Activated CD8-positive, alpha-beta T cell treated with anti-CD3 and anti-CD28 coated beads for 36 hours (primary cell): ENCODE measurements at regions not wholly inside any gene's neighbourhood (a gene's known extent, or its start where the extent isn't known, plus 50 kb on each side); places are given as distances from the start of the nearest gene placed in this dataset.

Experiments
- ATAC-seq: fragments of 200-7000 bp; cut with Tn5 transposase; one replicate; pipeline ENCODE4 v1.10.0; 2021; ENCODE audit warnings: mild to moderate bottlenecking, moderate library complexity
- CTCF ChIA-PET: fragments of 350-600 bp; sonication (Branson Sonifier 250); formaldehyde crosslinking; loops from one replicate; lab custom pipeline; 2021; ENCODE audit warnings: antibody characterized with exemption; lab: Charles Lee
- POLR2A ChIA-PET: fragments of 350-600 bp; sonication (Branson Sonifier 250); formaldehyde crosslinking; loops from one replicate; lab custom pipeline; 2021; ENCODE audit warnings: antibody characterized with exemption; lab: Charles Lee
- DNase-seq: peaks from one replicate; pipeline ENCODE4 v3.0.0-alpha.2; 2020
- H3K27ac Mint-ChIP-seq: one replicate; pipeline ENCODE4 v1.8.0; 2021; ENCODE audit warnings: mild to moderate bottlenecking, mixed read lengths
- H3K27me3 Mint-ChIP-seq: one replicate; pipeline ENCODE4 v1.8.0; 2021; ENCODE audit warnings: mixed read lengths
- H3K36me3 Mint-ChIP-seq: one replicate; pipeline ENCODE4 v1.8.0; 2021; ENCODE audit warnings: low read depth, mixed read lengths
- H3K4me1 Mint-ChIP-seq: one replicate; pipeline ENCODE4 v1.8.0; 2021; ENCODE audit warnings: low read depth, mixed read lengths
- H3K4me3 Mint-ChIP-seq: one replicate; pipeline ENCODE4 v1.8.0; 2021; ENCODE audit warnings: mild to moderate bottlenecking, moderate library complexity, mixed read lengths
- H3K9me3 Mint-ChIP-seq: one replicate; pipeline ENCODE4 v1.8.0; 2021; ENCODE audit warnings: mixed read lengths
- intact Hi-C: fragments of 100-400 bp; cut with micrococcal nuclease; formaldehyde crosslinking; loops from one replicate; pipeline ENCODE4 v1.10.0; 2022
- TF ChIP-seq, protein P1 (sequence below): fragments of 200-600 bp; IDR thresholded peaks from one replicate; pipeline ENCODE4 v1.8.0; 2022; ENCODE audit warnings: antibody characterized with exemption, mild to moderate bottlenecking

DNA sequence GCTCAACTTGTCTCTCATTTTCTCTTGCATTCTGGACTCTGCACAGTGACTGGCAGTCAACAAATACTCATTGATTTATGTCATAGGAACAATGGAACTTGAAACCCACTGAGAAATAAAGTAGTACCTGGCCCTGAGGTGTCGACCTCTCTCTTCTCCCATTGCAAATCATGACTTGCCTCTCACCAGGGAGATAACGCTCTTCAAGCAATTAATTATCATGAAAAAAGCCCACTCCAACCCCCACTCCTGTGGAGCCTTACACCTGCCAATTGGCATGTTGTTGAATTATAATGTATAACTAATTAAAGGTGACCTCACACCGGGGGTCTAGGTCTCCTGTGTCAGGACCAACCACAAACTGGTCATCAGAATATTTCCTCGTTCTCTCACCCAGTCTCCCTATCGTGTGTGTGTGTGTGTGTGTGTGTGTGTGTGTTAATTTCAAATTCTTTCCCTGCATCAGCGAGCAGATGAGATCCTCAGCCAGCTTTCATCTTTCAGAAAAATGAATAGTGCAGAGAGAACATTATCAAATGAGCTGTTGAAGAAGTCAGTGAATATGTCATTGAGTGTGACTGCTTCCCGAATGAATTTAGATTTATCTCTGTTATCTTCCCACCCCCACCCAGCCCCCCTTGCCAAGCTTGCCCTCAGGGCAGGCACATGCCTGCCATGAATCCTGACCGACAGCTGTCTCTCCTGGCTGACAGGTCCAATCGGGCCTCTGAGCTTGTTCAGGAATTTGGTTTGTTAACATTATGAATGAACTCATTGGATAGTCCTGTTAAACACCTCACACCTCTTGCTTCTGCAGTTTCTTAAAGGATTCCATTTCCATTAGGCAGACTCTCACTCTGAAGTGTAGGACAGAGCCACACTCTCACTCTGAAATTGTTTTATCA lies 357.4 kb downstream of the INSC start:
- intact Hi-C loops, result no loop called here
- no peaks in the 10 kb centered on the region for H3K4me1 Mint-ChIP-seq
- H3K4me3 Mint-ChIP-seq, result no peak overlapping the region
- no peaks in the 10 kb centered on the region for H3K36me3 Mint-ChIP-seq
- no peak overlapping the region for H3K27ac Mint-ChIP-seq
- TF ChIP-seq, protein P1, sequence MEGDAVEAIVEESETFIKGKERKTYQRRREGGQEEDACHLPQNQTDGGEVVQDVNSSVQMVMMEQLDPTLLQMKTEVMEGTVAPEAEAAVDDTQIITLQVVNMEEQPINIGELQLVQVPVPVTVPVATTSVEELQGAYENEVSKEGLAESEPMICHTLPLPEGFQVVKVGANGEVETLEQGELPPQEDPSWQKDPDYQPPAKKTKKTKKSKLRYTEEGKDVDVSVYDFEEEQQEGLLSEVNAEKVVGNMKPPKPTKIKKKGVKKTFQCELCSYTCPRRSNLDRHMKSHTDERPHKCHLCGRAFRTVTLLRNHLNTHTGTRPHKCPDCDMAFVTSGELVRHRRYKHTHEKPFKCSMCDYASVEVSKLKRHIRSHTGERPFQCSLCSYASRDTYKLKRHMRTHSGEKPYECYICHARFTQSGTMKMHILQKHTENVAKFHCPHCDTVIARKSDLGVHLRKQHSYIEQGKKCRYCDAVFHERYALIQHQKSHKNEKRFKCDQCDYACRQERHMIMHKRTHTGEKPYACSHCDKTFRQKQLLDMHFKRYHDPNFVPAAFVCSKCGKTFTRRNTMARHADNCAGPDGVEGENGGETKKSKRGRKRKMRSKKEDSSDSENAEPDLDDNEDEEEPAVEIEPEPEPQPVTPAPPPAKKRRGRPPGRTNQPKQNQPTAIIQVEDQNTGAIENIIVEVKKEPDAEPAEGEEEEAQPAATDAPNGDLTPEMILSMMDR, result no peak
- CTCF ChIA-PET, result no interaction called here
- POLR2A ChIA-PET, result no interaction called here
- DNase-seq, result no peak
- no peak for ATAC-seq
- H3K9me3 Mint-ChIP-seq, result no peaks in the 10 kb centered on the region
- H3K27me3 Mint-ChIP-seq, result peaks cover 2% of the 10 kb centered on the region

DNA sequence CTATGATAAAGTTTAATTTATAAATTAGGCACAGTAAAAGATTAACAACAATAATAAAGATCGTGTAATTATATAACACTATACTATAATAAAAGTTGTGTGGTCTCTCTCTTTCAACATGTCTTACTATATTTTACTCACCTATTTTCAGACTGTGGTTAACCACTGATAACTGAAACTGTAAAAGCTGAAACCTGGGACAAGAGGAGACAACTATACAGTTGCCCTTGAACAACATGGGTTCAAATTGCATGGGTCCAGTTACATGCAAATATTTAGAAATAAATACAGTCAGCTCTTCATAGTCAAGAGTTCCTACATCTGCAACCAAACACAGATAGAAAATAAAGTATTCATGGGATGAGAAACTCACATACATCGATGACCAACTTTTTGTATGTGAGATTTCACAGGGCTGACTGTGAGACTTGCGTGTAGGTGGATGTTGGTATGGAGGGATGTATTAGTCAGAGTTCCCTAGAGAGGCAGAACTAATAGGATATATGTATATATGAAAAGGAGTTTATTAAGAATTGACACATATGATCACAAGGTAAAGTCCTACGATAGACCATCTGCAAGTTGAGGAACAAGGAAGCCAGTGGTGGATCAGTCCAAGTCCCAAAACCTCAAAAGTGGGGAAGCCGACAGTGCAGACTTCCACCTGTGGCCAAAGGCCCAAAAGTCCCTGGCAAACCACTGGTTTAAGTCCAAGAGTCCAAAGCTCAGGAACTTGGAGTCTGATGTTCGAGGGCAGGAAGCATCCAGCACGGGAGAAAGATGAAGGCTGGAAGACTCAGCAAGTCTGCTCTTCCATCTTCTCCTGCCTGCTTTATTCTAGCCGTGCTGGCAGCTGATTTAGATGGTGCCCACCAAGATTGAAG lies 359.5 kb downstream of the INSC start:
- Mint-ChIP-seq H3K27me3 (peaks cover 2% of the 10 kb centered on the region), H3K27ac (no peak overlapping the region), H3K9me3 (no peaks in the 10 kb centered on the region), H3K36me3 (no peaks in the 10 kb centered on the region), H3K4me1 (no peaks in the 10 kb centered on the region), H3K4me3 (no peak overlapping the region)
- no peak for ATAC-seq
- ChIA-PET POLR2A (no interaction called here), CTCF (no interaction called here)
- intact Hi-C loops, result no loop called here
- no peak for DNase-seq
- TF ChIP-seq, protein P1, result no peak

- Mint-ChIP-seq H3K4me3 (no peak overlapping the region), H3K27me3 (peaks cover 2% of the 10 kb centered on the region), H3K27ac (no peak overlapping the region), H3K4me1 (no peaks in the 10 kb centered on the region), H3K9me3 (no peaks in the 10 kb centered on the region), H3K36me3 (no peaks in the 10 kb centered on the region)
- CTCF ChIA-PET, result no interaction called here
- ATAC-seq, result no peak
- POLR2A ChIA-PET, result no interaction called here
- TF ChIP-seq, protein P1, result no peak
- DNase-seq, result no peak
- intact Hi-C loops, result no loop called here
Observed at GRCh38 chr11:15476371-15476917, 361.7 kb downstream of the INSC start.

DNA sequence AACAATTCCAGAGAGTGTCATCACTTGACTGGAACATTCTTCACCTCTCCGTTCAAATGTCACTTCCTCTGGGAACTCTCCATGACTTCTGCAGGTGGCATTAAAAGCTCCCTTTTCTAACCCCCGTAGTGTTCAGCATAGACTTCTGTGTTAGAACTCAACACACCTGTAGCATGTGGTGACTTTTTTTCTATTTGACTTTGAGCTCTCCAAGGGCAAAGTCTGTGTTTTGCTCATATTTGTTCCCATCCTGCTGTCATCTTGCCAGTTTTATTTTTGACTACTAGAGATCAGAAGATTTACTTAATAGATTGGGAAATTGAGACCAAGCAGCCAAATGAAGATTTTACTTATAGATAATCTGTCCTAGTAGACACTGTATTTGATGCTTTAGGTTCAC lies 367.1 kb downstream of the INSC start:
- Mint-ChIP-seq H3K4me3 (no peak overlapping the region), H3K27me3 (no peaks in the 10 kb centered on the region), H3K27ac (no peak overlapping the region), H3K36me3 (no peaks in the 10 kb centered on the region), H3K9me3 (no peaks in the 10 kb centered on the region), H3K4me1 (no peaks in the 10 kb centered on the region)
- ChIA-PET POLR2A (no interaction called here), CTCF (no interaction called here)
- no peak for DNase-seq
- intact Hi-C loops, result no loop called here
- ATAC-seq, result no peak
- TF ChIP-seq, protein P1, result no peak
